ENCODE measurements at regions not wholly inside any gene's neighbourhood (a gene's known extent, or its start where the extent isn't known, plus 50 kb on each side); places are given as distances from the start of the nearest gene placed in this dataset.

GRCh38 chrX:39613997-39614679 is 483.6 kb downstream of the BCOR start:
- TF ChIP-seq CTCF (IDR thresholded peaks at IDR 0.05): no peak
- no peak for TF ChIP-seq POLR2A (IDR thresholded peaks at IDR 0.05)

Measured in ovary (tissue), 3 donors.